HepG2 (cell line): ENCODE measurements at regions not wholly inside any gene's neighbourhood (a gene's known extent, or its start where the extent isn't known, plus 50 kb on each side); places are given as distances from the start of the nearest gene placed in this dataset.

Experiments
- ATAC-seq: fragments of 200-7000 bp; cut with Tn5 transposase; 3 replicates; pipeline ENCODE4 v1.9.1; 2020; ENCODE audit warnings: mild to moderate bottlenecking, moderate library complexity
- BruUV-seq: library from RNA; stranded (reverse); fragments of 400-500 nt; replicated peaks from 2 replicates; lab custom pipeline; 2021; lab: Mats Ljungman, UMichigan
- CTCF ChIA-PET: fragments of 300-600 bp; formaldehyde crosslinking; extraction: SDS; loops from one replicate; lab custom pipeline; 2021; ENCODE audit warnings: low total read pairs, inconsistent platforms, low intra/inter-chr PET ratio; lab: Yijun Ruan, JAX
- POLR2A ChIA-PET: fragments of 350-600 bp; sonication (Branson Sonifier 250); formaldehyde crosslinking; loops from one replicate; lab custom pipeline; 2020; ENCODE audit warnings: antibody characterized with exemption, inconsistent platforms; lab: Yijun Ruan, JAX
- DNase-seq: peaks from one replicate; pipeline ENCODE4 v3.0.0-alpha.2; 2015; ENCODE audit warnings: low spot score
- FAIRE-seq: peaks from 3 replicates; lab custom pipeline; 2011; peaks lifted over from hg19 to GRCh38; lab: Jason Lieb, UNC
- H2AFZ ChIP-seq: one replicate; pipeline ENCODE4 v1.6.1; 2011; ENCODE audit warnings: low read length, inconsistent platforms
- H3K27ac ChIP-seq: fragments of 300-600 bp; 3 replicates; pipeline ENCODE4 v1.8.0; 2011; ENCODE audit warnings: mixed run types, mild to moderate bottlenecking, mixed read lengths, low read length, inconsistent platforms; ENCODE audit not compliant: insufficient read depth; ENCODE audit errors: extremely low read length
- H3K27me3 ChIP-seq, 2 experiments: fragments of 200-600 bp in 1 of 2; 2 replicates in 1 of 2; 3 replicates in 1 of 2; pipeline versions ENCODE4 v1.6.0 to v1.8.0; 2011; ENCODE audit warnings: low read length in 2 of 2, mild to moderate bottlenecking in 2 of 2, moderate library complexity in 2 of 2, inconsistent platforms in 1 of 2; ENCODE audit not compliant: insufficient read depth in 2 of 2, control insufficient read depth in 1 of 2
- H3K36me3 ChIP-seq, 2 experiments: fragments of 200-600 bp in 1 of 2; replicated peaks in 1 of 2; 2 replicates in 1 of 2; 3 replicates in 1 of 2; pipeline versions ENCODE4 v1.5.1 to v1.8.0; 2011; ENCODE audit warnings: low read length in 2 of 2, inconsistent platforms in 1 of 2; ENCODE audit not compliant: insufficient read depth in 2 of 2, control insufficient read depth in 1 of 2
- H3K4me1 ChIP-seq: 2 replicates; pipeline ENCODE4 v1.5.1; 2012; ENCODE audit warnings: low read length, inconsistent platforms; ENCODE audit not compliant: insufficient read depth
- H3K4me2 ChIP-seq: 2 replicates; pipeline ENCODE4 v1.6.0; 2011; ENCODE audit warnings: low read depth, low read length, inconsistent platforms
- H3K4me3 ChIP-seq, 3 experiments: fragments of 200-600 bp in 1 of 3; sonication (generic), shearing (Covaris generic) in 1 of 3; replicated peaks in 1 of 3; 2 replicates each; pipeline ENCODE4 v1.5.1; 2011 to 2016; ENCODE audit warnings: low read length in 3 of 3, inconsistent platforms in 2 of 3, low read depth in 2 of 3, mild to moderate bottlenecking in 2 of 3, control low read depth in 1 of 3, mixed read lengths in 1 of 3; ENCODE audit not compliant: insufficient read depth in 1 of 3
- H3K79me2 ChIP-seq: one replicate; pipeline ENCODE4 v1.6.1; 2011; ENCODE audit warnings: low read length, inconsistent platforms; ENCODE audit not compliant: insufficient read depth
- H3K9ac ChIP-seq: 2 replicates; pipeline ENCODE4 v1.6.0; 2011; ENCODE audit warnings: mild to moderate bottlenecking, low read depth, low read length, inconsistent platforms; ENCODE audit not compliant: insufficient read depth
- H3K9me3 ChIP-seq: 2 replicates; pipeline ENCODE4 v1.5.1; 2012; ENCODE audit warnings: mild to moderate bottlenecking, low read length
- H4K20me1 ChIP-seq: 2 replicates; pipeline ENCODE4 v1.6.0; 2011; ENCODE audit warnings: inconsistent platforms, mild to moderate bottlenecking, low read length, moderate library complexity; ENCODE audit not compliant: insufficient read depth
- BCL6 ChIP-seq: IDR thresholded peaks from 2 replicates; pipeline ENCODE4 v1.6.1; 2016; ENCODE audit warnings: missing genetic modification reagents, missing compliant biosample characterization
- CREB3 ChIP-seq: sonication (generic); formaldehyde crosslinking; IDR thresholded peaks from 2 replicates; pipeline ENCODE4 v1.5.0; 2020; ENCODE audit warnings: missing genetic modification reagents
- EP300 ChIP-seq, 3 experiments: sonication (generic) in 1 of 3; formaldehyde crosslinking in 1 of 3; IDR thresholded peaks; 2 replicates each; pipeline versions ENCODE4 v1.5.1 to v1.6.1; 2011 to 2020; ENCODE audit warnings: low read depth in 2 of 3, low read length in 2 of 3, borderline replicate concordance in 1 of 3, improper control_type of control experiment in 1 of 3, mild to moderate bottlenecking in 1 of 3, missing genetic modification reagents in 1 of 3, moderate library complexity in 1 of 3
- ERF ChIP-seq: IDR thresholded peaks from 2 replicates; pipeline ENCODE4 v1.6.1; 2018; ENCODE audit warnings: missing biosample characterization, missing genetic modification reagents
- HMG20A ChIP-seq: IDR thresholded peaks from 2 replicates; pipeline ENCODE4 v1.6.1; 2016; ENCODE audit warnings: borderline replicate concordance
- JUN ChIP-seq: sonication (generic); formaldehyde crosslinking; IDR thresholded peaks from 2 replicates; pipeline ENCODE4 v1.4.0; 2020; ENCODE audit warnings: mild to moderate bottlenecking, missing genetic modification reagents
- KAT2B ChIP-seq: fragments of 150-350 bp; IDR thresholded peaks from 2 replicates; pipeline ENCODE4 v1.6.1; 2014; ENCODE audit warnings: low read depth, low read length, borderline replicate concordance
- KDM5A ChIP-seq: fragments of 200-600 bp; sonication (generic); IDR thresholded peaks from 2 replicates; pipeline ENCODE4 v1.7.0; 2018; ENCODE audit warnings: antibody characterized with exemption, mild to moderate bottlenecking, low read length, borderline replicate concordance
- MAFK ChIP-seq, 2 experiments: IDR thresholded peaks in 1 of 2; conservative IDR thresholded peaks in 1 of 2; 2 replicates each; pipeline ENCODE4 v1.6.1; 2011; ENCODE audit warnings: improper control_type of control experiment in 2 of 2, low read length in 2 of 2
- POLR2G ChIP-seq: fragments of 200-400 bp; formaldehyde crosslinking; IDR thresholded peaks from 2 replicates; pipeline ENCODE4 v1.6.1; 2018; ENCODE audit warnings: mild to moderate bottlenecking, low read depth, low read length, moderate library complexity
- SNAPC2 ChIP-seq: sonication (generic); formaldehyde crosslinking; IDR thresholded peaks from 2 replicates; pipeline ENCODE4 v1.8.1; 2022; ENCODE audit warnings: mild to moderate bottlenecking, missing genetic modification reagents
- YEATS2 ChIP-seq: sonication (generic); formaldehyde crosslinking; IDR thresholded peaks from 2 replicates; pipeline ENCODE4 v1.4.0; 2020; ENCODE audit warnings: missing genetic modification reagents, borderline replicate concordance
- ZNF232 ChIP-seq: sonication (generic); formaldehyde crosslinking; IDR thresholded peaks from 2 replicates; pipeline ENCODE4 v1.4.0; 2020; ENCODE audit warnings: missing genetic modification reagents, borderline replicate concordance
- WGBS: methylation state at CpG from one replicate; pipeline ENCODE4 v1.1.6; 2017; ENCODE audit warnings: low lambda C conversion rate; 5-methylcytosine and 5-hydroxymethylcytosine counted together
- in situ Hi-C: cut with HindIII; loops from 2 replicates; pipeline ENCODE4 v1.10.0; 2017; ENCODE audit warnings: low pct_unique_long_range_greater_than_20kb; ENCODE audit not compliant: extremely low pct_ligation_motif_present
- intact Hi-C: fragments of 100-400 bp; cut with micrococcal nuclease; formaldehyde crosslinking; loops from one replicate; pipeline ENCODE4 v1.10.0; 2022; ENCODE audit not compliant: unreplicated experiment
- TF ChIP-seq, protein P1 (sequence below): sonication (generic); formaldehyde crosslinking; IDR thresholded peaks from 2 replicates; pipeline ENCODE4 v1.5.0; 2020; ENCODE audit warnings: mild to moderate bottlenecking, missing genetic modification reagents

DNA sequence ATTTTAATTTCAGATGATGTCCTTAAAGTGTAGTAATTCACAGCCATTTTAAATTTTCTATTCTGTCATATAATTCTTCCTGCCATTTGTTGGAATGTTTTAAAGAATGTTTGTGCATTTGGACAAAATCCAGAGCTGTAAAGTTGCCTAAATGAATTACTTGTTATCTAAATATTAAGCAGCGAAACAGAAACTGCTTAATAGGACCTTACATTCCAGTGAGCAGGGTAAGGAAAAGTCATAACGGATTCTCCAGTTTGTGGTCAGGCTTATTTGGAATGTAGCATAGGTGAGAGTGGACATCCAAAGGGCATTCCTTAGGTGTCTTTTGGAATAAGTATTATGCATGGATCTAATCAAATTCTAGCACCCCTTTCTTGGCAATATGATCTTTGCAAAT, 410.4 kb upstream of the PTPRD start:
- POLR2A ChIA-PET, result no interaction called here
- DNase-seq (no peak), FAIRE-seq (no peak), ATAC-seq (no peak)
- Histone ChIP-seq H4K20me1 (no peaks in the 10 kb centered on the region), H3K36me3 (no peaks in the 10 kb centered on the region), H3K4me3 (no peak overlapping the region), H3K27me3 (no peaks in the 10 kb centered on the region), H3K9me3 (peaks cover 77% of the 10 kb centered on the region), H3K27ac (no peak overlapping the region), H3K4me2 (no peak overlapping the region), H3K4me1 (no peaks in the 10 kb centered on the region), H3K9ac (no peak overlapping the region), H3K79me2 (no peaks in the 10 kb centered on the region), H2AFZ (no peak overlapping the region)
- BruUV-seq, result no TSS peak
- 34% methylated on average over 2 of the region's 2 CpGs for WGBS
- in situ Hi-C loops, result no loop called here
- no peak for TF ChIP-seq HMG20A (CRISPR knock-in tag)
- TF ChIP-seq ZNF232 (CRISPR knock-in tag), result no peak
- TF ChIP-seq ERF, result no peak
- TF ChIP-seq YEATS2 (CRISPR knock-in tag), result no peak
- no peak for TF ChIP-seq SNAPC2 (CRISPR knock-in tag)
- TF ChIP-seq JUN, result no peak
- TF ChIP-seq POLR2G, result no peak
- no peak for TF ChIP-seq KDM5A
- TF ChIP-seq, protein P1, sequence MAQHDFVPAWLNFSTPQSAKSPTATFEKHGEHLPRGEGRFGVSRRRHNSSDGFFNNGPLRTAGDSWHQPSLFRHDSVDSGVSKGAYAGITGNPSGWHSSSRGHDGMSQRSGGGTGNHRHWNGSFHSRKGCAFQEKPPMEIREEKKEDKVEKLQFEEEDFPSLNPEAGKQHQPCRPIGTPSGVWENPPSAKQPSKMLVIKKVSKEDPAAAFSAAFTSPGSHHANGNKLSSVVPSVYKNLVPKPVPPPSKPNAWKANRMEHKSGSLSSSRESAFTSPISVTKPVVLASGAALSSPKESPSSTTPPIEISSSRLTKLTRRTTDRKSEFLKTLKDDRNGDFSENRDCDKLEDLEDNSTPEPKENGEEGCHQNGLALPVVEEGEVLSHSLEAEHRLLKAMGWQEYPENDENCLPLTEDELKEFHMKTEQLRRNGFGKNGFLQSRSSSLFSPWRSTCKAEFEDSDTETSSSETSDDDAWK (CRISPR knock-in tag), result no peak
- TF ChIP-seq KAT2B, result no peak
- no peak for TF ChIP-seq CREB3 (CRISPR knock-in tag)
- no peak for TF ChIP-seq EP300 (IDR thresholded peaks at IDR 0.05; ENCODE audit: low read depth in 2 of 2, low read length in 2 of 2)
- no peak for TF ChIP-seq EP300 (CRISPR knock-in tag; IDR thresholded peaks at IDR 0.05; ENCODE audit: borderline replicate concordance)
- no peak for TF ChIP-seq BCL6 (CRISPR knock-in tag)
- TF ChIP-seq MAFK (conservative IDR thresholded peaks at IDR 0.05 in 1 of 2, IDR thresholded peaks at IDR 0.05 in 1 of 2; ENCODE audit: low read length in 2 of 2), result no peak
- intact Hi-C loops, result no loop called here
- CTCF ChIA-PET, result no interaction called here
